Mesenchymal stem cell (in vitro differentiated cells and primary cell): ENCODE measurements at regions not wholly inside any gene's neighbourhood (a gene's known extent, or its start where the extent isn't known, plus 50 kb on each side); places are given as distances from the start of the nearest gene placed in this dataset.

ENCODE experiments used
- DNase-seq: peaks from one replicate; pipeline ENCODE4 v3.0.0-alpha.2; 2013
- H2AFZ ChIP-seq: one replicate; pipeline ENCODE4 v1.6.1; 2013; ENCODE audit warnings: low read depth, mild to moderate bottlenecking, control low read depth, inconsistent platforms, low read length, moderate library complexity
- H2AK5ac ChIP-seq: 2 replicates; pipeline ENCODE4 v1.6.1; 2013; ENCODE audit warnings: low read length, moderate library complexity, mild to moderate bottlenecking, inconsistent platforms; ENCODE audit not compliant: severe bottlenecking
- H2BK120ac ChIP-seq: one replicate; pipeline ENCODE4 v1.6.1; 2013; ENCODE audit warnings: low read depth, mild to moderate bottlenecking, inconsistent platforms, low read length, moderate library complexity
- H2BK12ac ChIP-seq, 2 experiments: one replicate each; pipeline ENCODE4 v1.6.1; 2013; ENCODE audit warnings: inconsistent platforms in 2 of 2, low read length in 2 of 2, mild to moderate bottlenecking in 2 of 2, moderate library complexity in 2 of 2, control low read depth in 1 of 2
- H2BK15ac ChIP-seq: one replicate; pipeline ENCODE4 v1.6.1; 2013; ENCODE audit warnings: mild to moderate bottlenecking, low read depth, inconsistent platforms; ENCODE audit not compliant: poor library complexity, severe bottlenecking
- H2BK5ac ChIP-seq: 2 replicates; pipeline ENCODE4 v1.6.1; 2013; ENCODE audit warnings: low read depth, mild to moderate bottlenecking, low read length, control low read depth, inconsistent platforms; ENCODE audit not compliant: poor library complexity, severe bottlenecking
- H3K14ac ChIP-seq, 2 experiments: one replicate each; pipeline ENCODE4 v1.6.1; 2013; ENCODE audit warnings: inconsistent platforms in 2 of 2, low read length in 2 of 2, control low read depth in 1 of 2, mild to moderate bottlenecking in 1 of 2, moderate library complexity in 1 of 2
- H3K18ac ChIP-seq, 2 experiments: one replicate each; pipeline ENCODE4 v1.6.1; 2013; ENCODE audit warnings: inconsistent platforms in 2 of 2, low read length in 2 of 2, control low read depth in 1 of 2, low read depth in 1 of 2, mild to moderate bottlenecking in 1 of 2
- H3K23ac ChIP-seq, 2 experiments: one replicate each; pipeline ENCODE4 v1.6.1; 2013; ENCODE audit warnings: inconsistent platforms in 2 of 2, low read length in 2 of 2, mild to moderate bottlenecking in 2 of 2, moderate library complexity in 2 of 2, control low read depth in 1 of 2
- H3K27ac ChIP-seq: 2 replicates; pipeline ENCODE4 v1.5.1; 2013; ENCODE audit warnings: mild to moderate bottlenecking, moderate library complexity, low read length, control low read depth, inconsistent platforms; ENCODE audit not compliant: poor library complexity, severe bottlenecking
- H3K27me3 ChIP-seq, 2 experiments: 2 replicates each; pipeline versions ENCODE4 v1.6.1 to v1.7.0; 2013; ENCODE audit warnings: low read length in 2 of 2, mild to moderate bottlenecking in 2 of 2, moderate library complexity in 2 of 2, control low read depth in 1 of 2, inconsistent platforms in 1 of 2; ENCODE audit not compliant: control insufficient read depth in 1 of 2, insufficient read depth in 1 of 2
- H3K36me3 ChIP-seq, 2 experiments: 2 replicates each; pipeline versions ENCODE4 v1.6.1 to v1.7.0; 2013; ENCODE audit warnings: low read length in 2 of 2, control low read depth in 1 of 2, inconsistent platforms in 1 of 2, low read depth in 1 of 2, mild to moderate bottlenecking in 1 of 2; ENCODE audit not compliant: insufficient read depth in 2 of 2, control insufficient read depth in 1 of 2
- H3K4ac ChIP-seq, 2 experiments: one replicate each; pipeline ENCODE4 v1.6.1; 2013; ENCODE audit warnings: inconsistent platforms in 2 of 2, low read length in 2 of 2, mild to moderate bottlenecking in 2 of 2, moderate library complexity in 2 of 2, control low read depth in 1 of 2, low read depth in 1 of 2
- H3K4me1 ChIP-seq: 2 replicates; pipeline ENCODE4 v1.6.1; 2013; ENCODE audit warnings: low read depth, low read length, control low read depth; ENCODE audit not compliant: control insufficient read depth, insufficient read depth
- H3K4me2 ChIP-seq: 2 replicates; pipeline ENCODE4 v1.6.1; 2013; ENCODE audit warnings: low read length, mild to moderate bottlenecking, inconsistent platforms; ENCODE audit not compliant: poor library complexity, severe bottlenecking
- H3K4me3 ChIP-seq, 2 experiments: 2 replicates each; pipeline versions ENCODE4 v1.5.1 to v1.7.0; 2013; ENCODE audit warnings: low read length in 2 of 2, mild to moderate bottlenecking in 2 of 2, control low read depth in 1 of 2, low read depth in 1 of 2; ENCODE audit not compliant: insufficient read depth in 1 of 2
- H3K79me1 ChIP-seq: replicated peaks from 2 replicates; pipeline ENCODE4 v1.6.1; 2013; ENCODE audit warnings: mild to moderate bottlenecking, control low read depth, low read length, inconsistent platforms; ENCODE audit not compliant: poor library complexity, severe bottlenecking
- H3K9ac ChIP-seq: 2 replicates; pipeline ENCODE4 v1.7.0; 2013; ENCODE audit warnings: mild to moderate bottlenecking, low read length, moderate library complexity
- H3K9me3 ChIP-seq: 2 replicates; pipeline ENCODE4 v1.7.0; 2013; ENCODE audit warnings: mild to moderate bottlenecking, low read length; ENCODE audit not compliant: control insufficient read depth
- H4K8ac ChIP-seq: one replicate; pipeline ENCODE4 v1.6.1; 2013; ENCODE audit warnings: inconsistent platforms, mild to moderate bottlenecking, low read length, moderate library complexity
- H4K91ac ChIP-seq: one replicate; pipeline ENCODE4 v1.6.1; 2013; ENCODE audit warnings: mild to moderate bottlenecking, low read length, inconsistent platforms
- WGBS: methylation state at CpG from one replicate; pipeline ENCODE4 v1.1.7; 2013; ENCODE audit warnings: mixed read lengths; 5-methylcytosine and 5-hydroxymethylcytosine counted together

DNA sequence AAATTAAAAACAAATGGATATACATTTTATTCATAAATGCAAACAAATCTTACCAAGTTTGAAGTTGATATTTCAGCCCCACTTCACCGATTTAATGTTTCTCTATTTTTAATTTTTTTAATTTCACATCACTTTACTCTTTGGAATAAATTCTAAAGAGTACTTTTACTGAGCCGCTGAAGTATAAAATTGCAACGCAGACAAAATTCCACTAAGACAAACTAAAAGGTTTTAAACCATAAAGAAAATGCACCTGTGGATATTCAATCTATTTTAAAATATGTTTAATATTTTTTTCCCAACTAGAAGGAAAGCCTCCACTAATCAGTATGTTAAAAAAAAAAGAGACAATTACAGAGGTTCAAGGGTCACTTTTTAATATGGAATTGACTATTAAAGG is 1073.9 kb upstream of the CRIM1 start:
- no peak overlapping the region for H2BK5ac ChIP-seq
- WGBS = 68% methylated on average over 2 of the region's 3 CpGs
- H3K4me3 ChIP-seq = no peak overlapping the region
- no peak overlapping the region for H4K91ac ChIP-seq
- no peak overlapping the region for H2AK5ac ChIP-seq
- no peak overlapping the region for H3K4ac ChIP-seq
- H4K8ac ChIP-seq = no peak overlapping the region
- H3K14ac ChIP-seq = no peak overlapping the region
- no peak overlapping the region for H2AFZ ChIP-seq
- no peak overlapping the region for H2BK15ac ChIP-seq
- no peak overlapping the region for H2BK12ac ChIP-seq
- no peak overlapping the region for H3K27ac ChIP-seq
- H3K18ac ChIP-seq = no peak overlapping the region
- DNase-seq = no peak
- no peaks in the 10 kb centered on the region for H3K4me1 ChIP-seq
- H3K23ac ChIP-seq = no peak overlapping the region
- H3K27me3 ChIP-seq = no peaks in the 10 kb centered on the region
- H3K36me3 ChIP-seq = no peaks in the 10 kb centered on the region
- H2BK120ac ChIP-seq = no peak overlapping the region
- no peak overlapping the region for H3K9ac ChIP-seq
- H3K79me1 ChIP-seq = no peaks in the 10 kb centered on the region
- no peak overlapping the region for H3K4me2 ChIP-seq
- H3K9me3 ChIP-seq = peaks cover 15% of the 10 kb centered on the region

DNA sequence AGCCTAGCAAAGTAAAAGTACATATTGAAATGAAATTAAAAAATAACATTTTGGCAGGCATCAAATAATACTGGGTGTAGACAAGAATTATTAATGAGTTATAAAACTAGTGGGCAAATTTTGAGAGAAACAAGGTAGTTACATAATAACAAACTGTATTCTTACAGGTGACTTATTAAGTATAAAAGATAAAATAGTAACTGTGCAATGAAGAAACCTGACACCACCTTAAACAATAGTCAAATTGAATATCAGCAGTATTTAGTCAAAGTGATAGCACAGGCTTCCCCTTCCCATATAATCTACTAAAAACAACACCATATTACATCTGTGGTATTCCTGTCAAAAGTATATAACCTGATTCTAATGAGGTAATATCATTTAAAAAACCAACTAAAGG is 1099.8 kb upstream of the CRIM1 start:
- DNase-seq = no peak

DNA sequence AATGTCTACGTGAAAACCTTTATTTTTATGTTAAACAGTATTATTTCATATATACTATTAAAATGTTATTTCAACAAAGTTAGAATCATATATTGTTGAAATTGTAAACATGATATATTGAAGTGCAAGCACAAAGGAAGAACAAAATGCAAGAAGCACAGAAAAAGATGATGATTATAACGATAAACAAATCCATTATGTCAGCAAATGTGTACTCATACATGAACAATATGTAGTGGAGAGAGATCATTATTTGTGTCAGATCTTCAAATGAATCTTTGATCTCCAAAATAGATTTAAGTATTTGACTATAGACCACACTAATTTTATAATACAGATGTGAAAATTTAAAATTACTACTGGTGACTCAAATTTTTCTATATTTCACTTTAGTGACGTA is 1104.4 kb upstream of the CRIM1 start:
- no peak overlapping the region for H4K91ac ChIP-seq
- H2BK120ac ChIP-seq = no peak overlapping the region
- H2BK12ac ChIP-seq = no peak overlapping the region
- no peaks in the 10 kb centered on the region for H3K36me3 ChIP-seq
- no peak overlapping the region for H2AFZ ChIP-seq
- no peak overlapping the region for H3K4ac ChIP-seq
- H3K79me1 ChIP-seq = no peaks in the 10 kb centered on the region
- no CpG with 5 or more reads among the region's 3 CpGs for WGBS
- no peak overlapping the region for H3K4me3 ChIP-seq
- no peaks in the 10 kb centered on the region for H3K27me3 ChIP-seq
- no peak overlapping the region for H3K27ac ChIP-seq
- H3K9me3 ChIP-seq = peaks cover 8% of the 10 kb centered on the region
- no peak overlapping the region for H3K18ac ChIP-seq
- no peak overlapping the region for H3K23ac ChIP-seq
- H2AK5ac ChIP-seq = no peak overlapping the region
- H3K9ac ChIP-seq = no peak overlapping the region
- H3K4me1 ChIP-seq = no peaks in the 10 kb centered on the region
- DNase-seq = no peak
- H2BK15ac ChIP-seq = no peak overlapping the region
- H2BK5ac ChIP-seq = no peak overlapping the region
- H4K8ac ChIP-seq = no peak overlapping the region
- H3K4me2 ChIP-seq = no peak overlapping the region
- H3K14ac ChIP-seq = no peak overlapping the region

More for the DNA sequence above, 1099.8 kb upstream of the CRIM1 start:
- Histone ChIP-seq H2BK5ac (no peak overlapping the region), H3K4me2 (no peak overlapping the region), H2BK12ac (no peak overlapping the region), H3K27ac (no peak overlapping the region), H3K9ac (no peak overlapping the region), H3K79me1 (no peaks in the 10 kb centered on the region), H2BK120ac (no peak overlapping the region), H4K8ac (no peak overlapping the region), H3K14ac (no peak overlapping the region), H3K36me3 (no peaks in the 10 kb centered on the region), H2BK15ac (no peak overlapping the region), H4K91ac (no peak overlapping the region), H2AK5ac (no peak overlapping the region), H3K18ac (no peak overlapping the region), H3K27me3 (no peaks in the 10 kb centered on the region), H2AFZ (no peak overlapping the region), H3K9me3 (peaks cover 16% of the 10 kb centered on the region), H3K4me3 (no peak overlapping the region), H3K4ac (no peak overlapping the region), H3K23ac (no peak overlapping the region), H3K4me1 (no peaks in the 10 kb centered on the region)

DNA sequence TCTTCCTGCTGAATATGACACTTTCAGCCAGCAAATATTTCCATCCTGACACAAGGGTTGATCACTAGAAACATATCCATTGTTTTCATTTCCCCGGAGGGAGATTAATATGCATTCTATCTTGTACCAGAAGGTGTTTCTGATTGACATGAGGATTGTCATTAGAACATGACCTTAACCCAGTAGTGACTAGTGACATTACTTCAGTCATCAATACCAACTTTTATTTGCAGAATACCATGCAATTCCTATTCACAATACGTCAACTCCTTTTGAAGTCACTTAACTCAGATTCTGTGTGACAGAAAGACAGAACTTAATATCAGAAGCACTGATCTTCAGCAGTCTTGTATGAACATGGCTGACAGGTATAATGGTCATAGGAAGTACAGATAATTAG is 1108.9 kb upstream of the CRIM1 start:
- DNase-seq = no peak
- Histone ChIP-seq H3K36me3 (no peaks in the 10 kb centered on the region), H4K8ac (no peak overlapping the region), H3K4ac (no peak overlapping the region), H2BK5ac (no peak overlapping the region), H2BK120ac (no peak overlapping the region), H3K23ac (no peak overlapping the region), H2AK5ac (no peak overlapping the region), H3K9me3 (peaks cover 3% of the 10 kb centered on the region), H2BK12ac (no peak overlapping the region), H3K27ac (no peak overlapping the region), H3K4me2 (no peak overlapping the region), H3K14ac (no peak overlapping the region), H3K27me3 (no peaks in the 10 kb centered on the region), H2BK15ac (no peak overlapping the region), H3K79me1 (no peaks in the 10 kb centered on the region), H4K91ac (no peak overlapping the region), H2AFZ (no peak overlapping the region), H3K18ac (no peak overlapping the region), H3K4me1 (no peaks in the 10 kb centered on the region), H3K9ac (no peak overlapping the region), H3K4me3 (no peak overlapping the region)
- WGBS = 88% methylated on average over 1 of the region's 2 CpGs
